ENCODE measurements at regions not wholly inside any gene's neighbourhood (a gene's known extent, or its start where the extent isn't known, plus 50 kb on each side); places are given as distances from the start of the nearest gene placed in this dataset.

DNA sequence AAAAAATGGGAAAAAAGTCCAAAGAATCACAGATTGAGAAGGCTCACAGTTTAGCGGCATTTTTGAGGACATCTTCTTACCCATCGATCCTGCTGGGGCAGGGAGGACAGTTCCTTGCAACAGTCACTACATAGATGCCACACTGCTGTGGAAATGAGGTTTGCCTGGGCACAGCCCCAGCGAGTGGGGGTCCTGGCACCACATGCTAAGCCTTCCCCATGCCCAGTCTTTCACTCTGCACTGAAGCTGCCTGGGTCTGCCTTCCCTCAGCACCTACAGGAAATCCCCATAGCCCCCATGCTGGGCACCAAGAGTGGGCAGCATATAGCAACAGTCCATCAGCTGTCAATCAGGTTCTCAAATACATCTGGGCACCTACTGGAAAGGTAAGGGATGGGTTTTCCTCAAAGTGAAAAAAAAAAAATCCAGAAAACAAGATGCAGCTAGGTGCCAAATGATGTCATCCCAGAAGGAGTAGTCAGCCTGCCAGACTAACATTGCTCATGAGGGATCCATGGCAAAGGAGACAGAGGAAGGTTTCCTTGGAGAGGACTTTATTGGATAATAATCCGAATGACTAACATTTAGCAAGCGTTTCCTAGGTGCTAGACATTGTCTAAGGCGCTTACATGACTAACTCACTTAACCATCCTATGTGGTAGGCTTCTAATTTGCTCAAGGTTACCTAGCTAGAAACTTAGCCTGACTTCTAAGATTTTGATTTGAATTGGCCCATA is 125.7 kb upstream of the CXCL12 start:
- H3K27ac Mint-ChIP-seq, result no peak overlapping the region
- no peaks in the 10 kb centered on the region for H3K4me1 Mint-ChIP-seq
- no peaks in the 10 kb centered on the region for H3K36me3 Mint-ChIP-seq
- no peaks in the 10 kb centered on the region for H3K9me3 Mint-ChIP-seq
- H3K27me3 Mint-ChIP-seq, result no peaks in the 10 kb centered on the region
- no peak for DNase-seq
- CTCF ChIA-PET, result no interaction called here
- no peak overlapping the region for H3K4me3 Mint-ChIP-seq

DNA sequence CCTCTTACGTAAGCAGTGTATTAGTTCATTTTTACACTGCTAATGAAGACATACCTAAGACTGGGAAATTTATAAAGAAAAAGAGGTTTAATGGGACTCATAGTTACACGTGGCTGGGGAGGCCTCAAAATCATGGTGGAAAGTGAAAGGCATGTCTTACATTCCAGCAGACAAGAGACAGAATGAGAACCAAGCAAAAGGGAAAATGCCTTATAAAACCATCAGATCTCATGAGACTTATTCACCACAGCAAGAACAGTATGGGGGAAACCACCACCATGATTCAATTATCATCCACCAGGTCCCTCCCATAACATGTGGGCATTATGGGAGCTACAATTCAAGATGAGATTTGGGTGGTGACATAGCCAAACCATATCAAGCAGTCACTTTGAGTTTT is 126.3 kb upstream of the CXCL12 start:
- no peak for DNase-seq
- no peaks in the 10 kb centered on the region for H3K36me3 Mint-ChIP-seq
- CTCF ChIA-PET, result no interaction called here
- H3K4me3 Mint-ChIP-seq, result no peak overlapping the region
- H3K27ac Mint-ChIP-seq, result no peak overlapping the region
- no peaks in the 10 kb centered on the region for H3K27me3 Mint-ChIP-seq
- H3K9me3 Mint-ChIP-seq, result no peaks in the 10 kb centered on the region
- H3K4me1 Mint-ChIP-seq, result no peaks in the 10 kb centered on the region

DNA sequence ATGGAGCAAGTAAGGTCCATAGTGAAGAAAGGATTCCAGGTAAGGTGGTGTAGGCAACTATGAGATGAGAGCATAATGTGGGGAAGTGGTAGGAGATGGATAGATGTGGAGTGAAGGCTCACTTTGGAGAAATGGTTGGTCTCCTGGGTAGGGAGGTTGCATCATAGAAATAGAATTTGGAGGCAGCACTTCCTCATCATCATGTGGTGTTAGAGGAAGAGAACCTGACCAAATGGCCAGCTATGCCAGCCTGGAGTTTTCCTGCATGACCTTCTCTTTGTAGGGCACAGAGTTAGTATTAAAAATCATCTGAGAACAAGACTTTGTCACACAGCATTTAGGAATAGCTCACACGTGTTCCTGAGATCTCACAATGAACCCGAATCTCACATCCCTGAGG is 126.7 kb upstream of the CXCL12 start:
- Mint-ChIP-seq H3K27ac (no peak overlapping the region), H3K27me3 (no peaks in the 10 kb centered on the region), H3K9me3 (no peaks in the 10 kb centered on the region), H3K4me3 (no peak overlapping the region), H3K4me1 (no peaks in the 10 kb centered on the region), H3K36me3 (no peaks in the 10 kb centered on the region)
- CTCF ChIA-PET, result no interaction called here
- no peak for DNase-seq

DNA sequence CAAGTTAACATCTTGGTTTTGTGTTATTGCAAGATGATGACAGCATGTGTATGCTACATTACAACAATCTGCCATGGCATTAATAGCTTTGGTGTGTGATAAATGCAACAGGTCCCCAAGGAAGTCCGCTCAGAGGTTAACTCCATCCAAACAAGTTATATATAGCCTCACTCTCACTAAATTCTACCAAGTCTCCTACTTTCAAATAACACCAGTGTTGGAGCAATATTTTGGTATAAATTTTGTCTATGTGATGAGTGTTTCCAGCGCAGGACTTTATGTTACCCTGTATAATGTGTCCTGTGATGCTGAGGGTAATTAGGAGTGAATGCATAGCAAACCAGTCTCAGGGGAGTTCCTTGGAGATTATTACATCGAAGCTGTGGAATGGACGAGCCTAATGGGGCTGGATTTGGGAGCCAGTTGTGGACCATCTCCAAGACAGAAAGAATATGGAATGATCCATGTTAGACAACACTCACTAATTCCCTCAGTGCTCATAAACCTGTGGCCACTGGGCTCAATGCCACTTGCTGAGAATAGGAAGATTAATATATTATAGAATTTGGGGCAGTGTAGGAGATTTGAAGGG is 127.6 kb upstream of the CXCL12 start:
- H3K4me1 Mint-ChIP-seq, result no peaks in the 10 kb centered on the region
- no peak overlapping the region for H3K4me3 Mint-ChIP-seq
- H3K36me3 Mint-ChIP-seq, result no peaks in the 10 kb centered on the region
- H3K9me3 Mint-ChIP-seq, result no peaks in the 10 kb centered on the region
- H3K27me3 Mint-ChIP-seq, result no peaks in the 10 kb centered on the region
- no peak overlapping the region for H3K27ac Mint-ChIP-seq
- DNase-seq, result no peak
- CTCF ChIA-PET, result no interaction called here

DNA sequence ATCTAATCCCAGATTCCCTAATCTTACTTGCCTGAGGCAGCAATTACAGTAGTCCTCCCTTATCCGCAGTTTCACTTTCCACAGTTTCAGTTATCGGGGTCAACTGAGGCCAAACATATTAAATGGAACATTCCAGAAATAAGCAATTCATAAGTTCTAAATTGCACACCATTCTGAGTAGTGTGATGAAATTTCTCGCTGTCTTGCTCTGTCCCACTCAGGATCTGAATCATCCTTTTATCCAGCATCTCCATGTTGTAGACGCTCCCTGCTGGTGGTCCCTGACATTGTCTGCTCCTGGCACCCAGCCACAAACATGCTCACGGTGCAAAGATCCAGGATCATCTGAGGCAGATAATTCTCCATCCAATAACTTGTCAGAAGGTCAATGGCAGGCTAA is 128.7 kb upstream of the CXCL12 start:
- Mint-ChIP-seq H3K4me3 (no peak overlapping the region), H3K27ac (no peak overlapping the region), H3K27me3 (no peaks in the 10 kb centered on the region), H3K4me1 (no peaks in the 10 kb centered on the region), H3K36me3 (no peaks in the 10 kb centered on the region), H3K9me3 (no peaks in the 10 kb centered on the region)
- DNase-seq, result no peak
- CTCF ChIA-PET, result no interaction called here

DNA sequence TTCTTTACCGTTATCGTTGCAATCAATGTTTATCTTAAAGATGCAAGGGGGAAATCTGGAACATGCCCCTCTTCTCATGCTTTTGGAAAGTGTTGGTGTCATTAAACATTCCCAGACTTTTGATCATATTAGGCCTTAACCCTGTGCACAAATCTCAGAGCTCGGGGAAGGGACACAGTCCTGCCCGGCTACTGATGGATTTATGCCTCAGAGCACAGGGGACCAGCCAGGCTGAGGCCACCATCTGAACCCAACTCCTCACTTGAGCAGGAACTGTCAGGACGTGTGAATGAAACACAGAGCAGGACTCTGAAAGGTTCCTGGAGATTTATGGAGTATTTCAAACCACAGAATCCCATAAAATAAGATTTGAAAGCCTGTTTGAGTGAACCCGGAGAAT is 132.0 kb upstream of the CXCL12 start:
- no peak overlapping the region for H3K4me3 Mint-ChIP-seq
- no peaks in the 10 kb centered on the region for H3K4me1 Mint-ChIP-seq
- CTCF ChIA-PET, result no interaction called here
- H3K27ac Mint-ChIP-seq, result no peak overlapping the region
- H3K36me3 Mint-ChIP-seq, result no peaks in the 10 kb centered on the region
- no peaks in the 10 kb centered on the region for H3K9me3 Mint-ChIP-seq
- DNase-seq, result no peak
- H3K27me3 Mint-ChIP-seq, result no peaks in the 10 kb centered on the region

DNA sequence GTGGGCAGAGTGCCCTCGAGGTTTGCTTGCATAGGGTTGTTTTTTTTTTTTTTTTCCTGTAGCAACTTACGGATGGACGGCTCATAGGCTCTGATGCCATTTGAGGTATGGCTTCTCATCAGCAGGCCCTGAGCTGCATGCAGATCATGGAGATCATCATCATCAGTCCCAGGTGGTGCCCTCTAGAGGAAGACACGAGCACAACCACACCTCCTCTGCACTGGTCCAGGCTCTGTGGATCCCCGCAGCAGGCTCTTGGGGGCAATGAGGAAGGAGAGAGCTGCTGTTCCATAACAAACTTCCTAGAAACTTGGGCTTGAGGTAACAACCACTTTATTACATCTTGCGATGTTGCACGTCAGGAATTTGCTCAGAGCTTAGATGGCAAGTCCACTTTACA is 132.7 kb upstream of the CXCL12 start:
- Mint-ChIP-seq H3K36me3 (no peaks in the 10 kb centered on the region), H3K27ac (no peak overlapping the region), H3K27me3 (no peaks in the 10 kb centered on the region), H3K4me1 (no peaks in the 10 kb centered on the region), H3K9me3 (peaks cover 1% of the 10 kb centered on the region), H3K4me3 (no peak overlapping the region)
- no peak for DNase-seq
- CTCF ChIA-PET, result interaction anchor here (1.4 kb wide), 1 partner anchor 9 kb away, joined by 4 read pairs; no protein-coding TSS in a partner anchor

DNA sequence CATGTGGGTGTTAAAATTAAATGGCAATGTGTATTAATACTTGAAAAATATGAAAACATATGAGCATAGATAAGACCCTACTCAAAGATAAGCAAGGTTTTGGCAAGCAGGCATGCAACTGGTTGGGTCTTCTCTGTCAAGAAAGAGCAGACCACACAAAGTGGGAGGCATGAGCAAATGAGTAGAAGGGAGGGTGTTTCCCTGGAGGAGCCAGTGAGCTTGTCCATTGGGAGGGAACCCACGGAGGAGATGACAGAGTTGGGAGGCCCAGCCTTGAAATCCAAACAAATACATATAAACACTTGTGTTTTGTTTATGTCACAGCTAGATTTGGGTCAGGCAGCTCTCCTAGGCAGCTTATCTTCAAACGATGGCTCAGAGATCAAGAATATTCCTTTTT is 134.5 kb upstream of the CXCL12 start:
- H3K9me3 Mint-ChIP-seq, result peaks cover 4% of the 10 kb centered on the region
- no peaks in the 10 kb centered on the region for H3K27me3 Mint-ChIP-seq
- no peak for DNase-seq
- no peak overlapping the region for H3K4me3 Mint-ChIP-seq
- H3K36me3 Mint-ChIP-seq, result no peaks in the 10 kb centered on the region
- no peak overlapping the region for H3K27ac Mint-ChIP-seq
- H3K4me1 Mint-ChIP-seq, result no peaks in the 10 kb centered on the region
- CTCF ChIA-PET, result no interaction called here

DNA sequence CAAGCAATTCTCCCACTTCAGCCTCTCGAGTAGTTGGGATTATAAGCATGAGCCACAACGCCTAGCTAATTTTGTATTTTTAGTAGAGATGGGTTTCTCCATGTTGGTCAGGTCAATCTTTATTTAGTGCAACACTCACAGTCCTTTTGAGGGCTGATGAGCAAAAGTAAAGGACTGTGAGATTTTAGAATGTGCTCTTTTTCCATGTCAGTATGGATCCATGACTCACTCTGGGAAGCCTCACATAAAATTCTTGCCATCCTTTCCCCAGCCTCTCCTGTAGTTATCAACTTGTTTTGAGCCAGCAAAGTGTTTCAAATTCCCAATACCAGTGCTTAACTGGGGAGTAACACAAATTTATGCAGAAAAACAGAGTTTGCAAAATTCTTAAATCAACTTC is 135.8 kb upstream of the CXCL12 start:
- DNase-seq, result no peak
- peaks cover 4% of the 10 kb centered on the region for H3K9me3 Mint-ChIP-seq
- no peaks in the 10 kb centered on the region for H3K27me3 Mint-ChIP-seq
- H3K36me3 Mint-ChIP-seq, result no peaks in the 10 kb centered on the region
- H3K4me3 Mint-ChIP-seq, result no peak overlapping the region
- H3K27ac Mint-ChIP-seq, result no peak overlapping the region
- CTCF ChIA-PET, result no interaction called here
- H3K4me1 Mint-ChIP-seq, result no peaks in the 10 kb centered on the region

DNA sequence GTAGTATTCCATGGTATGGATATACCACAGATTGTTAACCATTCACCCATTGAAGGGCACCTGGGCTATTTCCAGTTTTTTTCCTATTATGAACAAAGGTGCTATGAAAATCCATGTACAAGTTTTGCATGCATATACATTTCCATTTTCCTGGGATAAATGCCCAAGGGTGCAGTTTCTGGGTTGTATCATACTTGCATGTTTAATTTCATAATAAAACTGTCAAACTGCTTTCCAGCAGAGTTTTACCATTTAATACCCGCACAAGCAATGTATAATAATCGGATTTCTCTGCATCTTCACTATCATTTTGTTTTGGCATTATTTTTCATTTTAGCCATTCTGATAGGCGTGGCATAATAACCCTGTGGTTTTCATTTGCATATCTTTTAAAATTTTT is 154.3 kb upstream of the CXCL12 start:
- Mint-ChIP-seq H3K4me1 (no peaks in the 10 kb centered on the region), H3K9me3 (no peaks in the 10 kb centered on the region), H3K27ac (no peak overlapping the region), H3K4me3 (no peak overlapping the region), H3K27me3 (no peaks in the 10 kb centered on the region), H3K36me3 (no peaks in the 10 kb centered on the region)
- no peak for DNase-seq
- CTCF ChIA-PET, result no interaction called here

DNA sequence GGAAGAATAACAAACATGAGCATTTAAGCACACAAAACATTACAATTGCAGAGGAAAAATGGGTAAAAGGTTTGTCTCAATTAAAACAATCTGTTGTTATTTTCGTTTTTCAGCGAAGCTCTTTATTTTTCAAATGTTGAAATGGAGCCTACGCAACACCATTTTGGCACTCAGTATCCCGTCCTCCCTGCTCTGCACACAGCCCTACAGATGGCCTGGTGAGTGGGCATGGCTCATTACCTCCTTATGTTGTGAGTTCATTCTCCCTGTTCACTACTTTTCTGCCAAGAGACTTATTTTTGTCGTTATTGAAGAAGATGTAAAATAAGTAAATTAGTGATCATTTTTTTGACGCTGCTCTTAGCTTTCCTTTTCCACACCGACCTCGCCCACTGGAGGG is 167.8 kb upstream of the CXCL12 start:
- Mint-ChIP-seq H3K36me3 (no peaks in the 10 kb centered on the region), H3K9me3 (no peaks in the 10 kb centered on the region), H3K27me3 (no peaks in the 10 kb centered on the region), H3K27ac (no peak overlapping the region), H3K4me3 (no peak overlapping the region), H3K4me1 (no peaks in the 10 kb centered on the region)
- no peak for DNase-seq
- CTCF ChIA-PET, result no interaction called here

DNA sequence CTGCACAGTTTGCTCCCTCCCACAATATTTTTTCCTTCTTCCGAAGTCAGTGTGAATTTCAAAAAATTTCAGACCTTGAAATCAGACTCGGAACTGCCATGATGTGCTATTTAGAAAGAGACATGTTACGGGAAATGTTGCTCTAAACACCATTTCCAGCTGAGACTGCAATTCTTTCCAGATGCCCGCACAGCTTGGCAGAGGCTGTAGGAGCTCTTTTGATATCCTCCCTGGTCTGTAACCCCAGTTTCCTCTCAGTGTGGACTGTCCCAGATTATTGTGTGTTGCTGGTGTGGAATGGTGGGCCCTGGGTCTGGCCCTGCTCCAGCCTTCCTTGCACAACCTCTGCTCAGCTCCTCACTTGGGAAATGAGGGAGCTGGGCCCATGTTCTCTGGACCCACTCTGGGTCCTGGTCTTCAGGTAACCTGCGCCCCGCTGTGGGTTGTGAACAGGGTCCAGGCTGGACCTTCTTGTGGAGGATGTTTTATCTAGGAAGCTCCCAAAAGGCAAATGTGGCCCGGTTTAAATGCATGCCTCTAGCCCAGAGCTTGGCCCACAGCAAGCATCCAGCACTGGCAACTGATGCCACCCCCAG is 172.8 kb upstream of the CXCL12 start:
- Mint-ChIP-seq H3K4me1 (no peaks in the 10 kb centered on the region), H3K27me3 (no peaks in the 10 kb centered on the region), H3K27ac (no peak overlapping the region), H3K4me3 (no peak overlapping the region), H3K36me3 (no peaks in the 10 kb centered on the region), H3K9me3 (no peaks in the 10 kb centered on the region)
- DNase-seq, result no peak
- CTCF ChIA-PET, result interaction anchor here (0.6 kb wide), 1 partner anchor 10 kb away, joined by 3 read pairs; no protein-coding TSS in a partner anchor

DNA sequence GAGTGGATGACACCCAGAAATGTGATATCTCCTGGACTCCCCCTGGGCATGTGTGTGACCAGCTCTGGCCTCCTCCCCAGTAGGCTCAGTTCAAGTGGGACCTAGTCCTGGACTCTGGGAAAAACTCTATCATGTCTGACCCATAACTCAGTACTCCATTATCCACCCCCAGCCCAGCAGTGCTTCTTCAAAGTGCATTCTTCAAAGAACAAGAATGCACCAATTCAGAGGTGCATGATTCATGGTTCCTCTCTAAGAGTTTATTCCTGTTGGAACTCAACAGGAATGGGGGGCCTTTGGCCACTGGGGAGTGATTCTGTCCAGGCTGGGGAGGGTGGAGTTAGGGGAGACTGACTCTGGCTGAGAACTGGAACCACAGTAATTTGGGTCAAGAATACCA is 173.6 kb upstream of the CXCL12 start:
- CTCF ChIA-PET, result interaction anchor here (0.6 kb wide), 1 partner anchor 11 kb away, joined by 3 read pairs; no protein-coding TSS in a partner anchor
- Mint-ChIP-seq H3K9me3 (no peaks in the 10 kb centered on the region), H3K4me1 (no peaks in the 10 kb centered on the region), H3K36me3 (no peaks in the 10 kb centered on the region), H3K27ac (no peak overlapping the region), H3K4me3 (no peak overlapping the region), H3K27me3 (no peaks in the 10 kb centered on the region)
- no peak for DNase-seq

DNA sequence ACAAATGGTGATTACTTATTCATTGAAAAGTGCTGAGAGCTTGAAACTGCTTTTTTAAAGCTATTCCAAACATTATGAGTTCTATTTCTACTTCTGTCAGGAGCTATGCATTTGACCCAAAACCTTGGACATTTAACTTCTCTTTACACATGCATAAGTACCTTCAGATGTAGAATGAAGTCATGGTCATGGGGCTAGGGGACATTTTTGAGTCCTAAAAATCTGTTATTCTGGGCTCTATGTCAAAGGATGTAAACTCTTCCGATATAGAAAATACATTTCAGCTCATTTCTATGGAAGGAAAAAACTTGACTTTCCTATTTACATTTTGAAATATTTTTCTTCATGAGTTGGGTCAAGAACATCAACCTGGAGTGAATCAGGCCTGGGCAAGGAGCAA is 179.5 kb upstream of the CXCL12 start:
- no peaks in the 10 kb centered on the region for H3K36me3 Mint-ChIP-seq
- no peaks in the 10 kb centered on the region for H3K27me3 Mint-ChIP-seq
- CTCF ChIA-PET, result no interaction called here
- H3K9me3 Mint-ChIP-seq, result no peaks in the 10 kb centered on the region
- no peaks in the 10 kb centered on the region for H3K4me1 Mint-ChIP-seq
- no peak overlapping the region for H3K27ac Mint-ChIP-seq
- no peak overlapping the region for H3K4me3 Mint-ChIP-seq
- no peak for DNase-seq

DNA sequence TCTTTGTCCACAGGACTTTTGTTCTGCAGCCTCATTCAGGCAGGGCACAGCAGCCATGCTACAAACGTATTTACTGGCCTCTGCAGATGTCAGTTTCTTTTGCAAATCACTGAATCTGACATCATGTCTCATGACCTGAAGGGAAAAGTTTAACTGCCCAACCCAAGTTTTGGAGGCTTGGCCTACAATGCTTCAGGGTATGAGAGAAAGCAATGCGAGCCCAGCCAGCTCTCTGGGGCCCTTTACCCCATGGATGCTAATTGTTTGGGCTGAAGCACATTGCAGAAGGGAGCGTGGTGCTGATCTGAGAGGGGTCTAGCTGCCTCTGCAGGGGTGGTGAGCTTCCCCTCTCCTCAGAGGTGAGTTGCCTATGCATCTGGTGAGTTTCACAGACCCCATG is 179.9 kb upstream of the CXCL12 start:
- Mint-ChIP-seq H3K27me3 (no peaks in the 10 kb centered on the region), H3K4me1 (no peaks in the 10 kb centered on the region), H3K36me3 (no peaks in the 10 kb centered on the region), H3K4me3 (no peak overlapping the region), H3K27ac (no peak overlapping the region), H3K9me3 (no peaks in the 10 kb centered on the region)
- CTCF ChIA-PET, result no interaction called here
- DNase-seq, result no peak
